ENCODE measurements at regions not wholly inside any gene's neighbourhood (a gene's known extent, or its start where the extent isn't known, plus 50 kb on each side); places are given as distances from the start of the nearest gene placed in this dataset.

DNA sequence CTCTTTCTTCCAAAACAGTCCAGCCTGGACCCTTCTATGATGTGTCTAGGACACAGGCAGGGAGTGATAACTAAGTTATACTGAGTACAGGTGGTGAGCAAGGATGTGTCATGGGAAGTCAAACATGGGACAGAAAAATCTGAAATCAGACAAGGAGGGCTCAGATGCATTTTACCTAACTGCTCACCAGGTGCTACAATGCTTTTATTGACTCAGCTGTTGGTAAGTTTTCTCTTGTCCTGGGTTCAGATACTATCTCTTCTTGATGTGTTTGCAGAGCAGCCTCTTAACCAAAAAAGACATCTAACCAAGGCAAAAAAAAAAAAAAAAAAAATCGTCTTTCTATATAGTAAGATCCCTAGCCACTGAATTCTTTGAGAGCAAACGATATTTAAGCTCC, 378.6 kb downstream of the VPS13C start:
- DNase-seq (ENCODE audit: low spot score) = no peak

DNA sequence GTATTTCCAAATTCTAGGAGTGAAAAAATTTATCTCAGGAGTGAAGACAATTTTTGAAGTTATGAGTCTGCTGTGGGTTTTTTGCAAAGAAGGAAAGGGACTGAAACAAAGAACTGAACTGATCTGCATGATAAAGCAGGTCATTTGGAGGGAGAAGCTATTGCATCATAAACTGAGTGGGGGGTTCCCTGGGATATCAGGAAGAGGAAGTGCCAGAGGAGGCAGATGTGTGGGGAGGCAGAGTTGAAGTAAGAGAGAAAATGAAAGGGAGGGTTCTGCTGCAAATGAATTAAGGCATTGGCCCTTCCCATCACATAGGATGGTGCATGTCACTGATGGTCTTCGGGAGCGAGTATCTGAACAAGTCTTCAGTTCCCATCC, 379.2 kb downstream of the VPS13C start:
- no peak for DNase-seq (ENCODE audit: low spot score)

DNA sequence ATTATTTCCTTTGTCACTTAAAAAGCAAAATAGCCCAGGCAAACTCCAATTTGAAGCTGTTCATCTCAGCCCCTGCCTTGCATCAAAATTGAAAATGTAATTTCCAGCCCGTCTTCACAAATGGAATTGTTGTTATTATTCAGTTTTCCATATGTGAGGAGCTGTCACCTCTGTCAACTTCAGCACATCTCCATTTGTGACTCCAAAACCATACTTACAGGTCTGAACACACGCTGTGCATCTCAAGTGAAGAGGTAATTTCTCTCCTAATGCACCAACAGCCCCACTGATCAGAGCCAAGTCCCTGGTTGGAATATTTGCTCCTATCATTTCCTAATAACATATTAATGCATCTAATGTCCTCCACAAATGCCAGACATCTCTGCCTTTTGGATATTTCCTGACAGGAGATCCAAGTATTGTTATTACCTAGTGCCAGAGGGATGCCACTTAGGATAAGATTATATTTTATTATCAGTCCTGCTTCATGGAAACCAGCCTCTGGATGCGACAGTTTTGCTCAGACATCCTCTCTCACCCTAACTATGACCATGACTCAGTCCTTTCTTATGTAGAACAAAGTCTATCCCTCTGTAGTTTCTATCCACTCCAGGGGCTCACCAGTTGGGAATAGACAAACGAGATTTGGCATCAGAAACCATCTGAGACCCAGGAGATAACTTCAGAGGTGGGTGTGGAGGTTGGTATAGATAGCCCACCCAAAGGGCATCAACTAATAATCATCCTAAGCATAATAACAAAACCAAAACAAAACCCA, 379.8 kb downstream of the VPS13C start:
- DNase-seq (ENCODE audit: low spot score) = no peak

DNA sequence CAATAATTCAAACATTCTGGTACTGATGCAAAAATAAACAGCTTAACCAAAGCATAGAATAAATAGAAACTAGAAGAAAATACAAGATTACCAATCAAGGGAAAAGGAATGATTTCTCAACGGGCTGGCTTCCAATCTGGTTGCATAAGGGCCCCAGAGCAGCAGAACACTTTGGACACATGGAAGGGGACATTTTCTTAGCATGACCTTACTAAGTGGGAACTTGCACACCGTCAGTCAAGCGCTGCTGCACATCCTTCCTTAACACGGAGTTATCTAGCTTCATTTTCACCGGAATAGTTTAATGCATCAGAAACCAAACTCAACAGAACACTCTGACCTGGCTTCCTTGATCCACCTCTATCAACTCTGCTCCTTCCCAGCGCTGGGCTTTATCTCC, 388.5 kb downstream of the VPS13C start:
- DNase-seq (ENCODE audit: low spot score) = no peak

DNA sequence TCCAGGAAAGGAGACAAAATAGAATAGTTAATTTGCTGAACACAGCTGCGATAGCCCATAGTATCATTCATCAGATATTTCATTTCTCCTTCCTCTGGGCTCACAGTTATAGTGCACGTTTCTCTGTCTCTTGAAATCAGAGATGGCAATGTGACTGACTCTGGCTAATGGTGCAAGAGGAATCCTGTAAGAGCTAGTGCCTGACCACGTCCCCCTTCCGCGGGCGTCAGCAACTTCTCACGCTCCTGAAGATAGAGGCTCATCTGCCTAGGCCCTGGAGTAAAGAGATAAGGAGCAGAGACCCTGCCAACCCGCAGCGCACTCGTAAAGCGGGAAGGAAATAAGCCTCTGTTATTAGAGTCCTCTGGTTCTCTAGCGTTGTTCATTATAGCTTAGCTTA, 391.8 kb downstream of the VPS13C start:
- no peak for DNase-seq (ENCODE audit: low spot score)

DNA sequence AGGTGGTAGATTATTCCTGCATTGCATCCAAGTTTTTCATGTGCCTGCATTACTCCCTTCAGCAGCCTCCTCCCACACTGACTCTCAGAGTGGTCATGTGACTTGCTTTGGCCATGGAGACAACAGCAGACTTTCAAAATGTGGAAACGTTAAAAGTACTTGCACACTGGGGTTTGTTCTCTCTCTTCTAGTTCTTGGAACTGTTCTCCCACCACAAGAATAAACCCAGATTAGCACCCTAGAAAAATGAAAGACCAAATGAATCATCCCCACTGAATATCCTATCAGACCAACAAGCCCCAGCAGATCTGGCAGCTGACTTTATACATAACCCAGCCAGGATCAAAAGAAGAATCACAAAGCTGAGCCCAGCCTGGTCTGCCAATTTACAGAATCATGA, 398.5 kb downstream of the VPS13C start:
- no peak for DNase-seq (ENCODE audit: low spot score)

DNA sequence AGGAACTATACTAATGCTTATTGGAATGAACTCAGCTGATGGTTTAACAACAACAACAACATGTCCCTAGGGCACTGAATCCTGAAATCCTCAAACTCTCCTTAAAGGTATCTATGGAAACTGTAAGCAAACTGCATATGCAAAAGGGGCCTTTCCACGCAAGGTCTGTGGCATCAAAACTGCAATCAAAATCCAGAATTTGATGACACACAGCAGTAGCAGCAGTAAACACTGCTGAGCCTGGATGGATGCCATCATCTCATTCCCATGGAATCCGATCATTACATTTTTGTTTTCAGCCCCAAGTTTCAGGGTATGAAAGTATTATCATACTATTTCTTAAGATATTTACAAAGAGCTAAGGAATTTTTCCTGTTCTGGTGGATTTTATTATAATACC, 399.7 kb downstream of the VPS13C start:
- no peak for DNase-seq (ENCODE audit: low spot score)

DNA sequence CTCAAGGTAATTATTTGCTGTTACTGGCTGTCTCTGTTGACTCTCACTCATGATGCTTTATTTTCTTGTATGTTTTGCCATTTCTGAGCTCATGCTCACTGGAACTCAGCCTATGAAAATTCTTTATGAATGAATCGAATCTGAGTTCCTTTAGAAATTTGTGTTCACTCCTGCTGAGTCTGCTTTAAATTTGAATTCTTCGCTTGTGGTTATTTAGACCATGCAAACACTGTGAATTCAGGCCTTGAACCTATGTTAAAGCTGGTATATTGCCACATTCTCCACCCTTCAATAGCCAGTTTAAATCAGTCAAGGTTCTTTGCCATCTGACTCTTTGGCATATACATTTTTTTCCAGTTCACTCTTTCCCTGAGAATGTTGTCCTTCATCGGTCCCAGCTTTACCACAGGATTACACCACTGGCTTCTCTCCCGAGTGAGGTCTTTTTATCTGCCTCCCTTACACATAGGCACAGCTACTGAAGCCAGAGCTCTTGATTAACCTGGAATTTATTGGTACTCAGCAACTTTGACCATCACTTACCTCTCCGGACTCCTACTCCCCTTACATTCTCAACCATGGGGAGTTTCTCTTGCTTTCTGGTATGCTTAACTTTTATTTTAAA, 400.6 kb downstream of the VPS13C start:
- no peak for DNase-seq (ENCODE audit: low spot score)

DNA sequence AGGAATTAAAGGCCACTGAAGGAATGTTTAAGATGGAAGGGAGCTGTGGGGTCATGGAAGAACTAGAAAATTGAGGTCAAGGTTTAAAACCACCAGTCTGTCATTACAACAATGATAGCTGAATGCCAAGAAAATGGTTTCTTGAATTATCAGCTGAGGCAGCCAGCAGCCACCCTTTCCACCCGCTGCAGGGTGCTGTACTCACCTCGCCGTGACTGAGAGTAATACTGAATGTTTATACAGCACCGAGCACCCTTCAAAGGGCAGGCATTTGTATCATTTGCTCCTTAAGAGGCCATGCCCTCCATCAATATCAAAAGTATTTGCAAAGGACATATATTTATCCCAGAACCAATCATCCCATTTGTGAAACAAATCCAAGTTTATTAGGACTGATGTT, 402.8 kb downstream of the VPS13C start:
- DNase-seq (ENCODE audit: low spot score) = no peak

DNA sequence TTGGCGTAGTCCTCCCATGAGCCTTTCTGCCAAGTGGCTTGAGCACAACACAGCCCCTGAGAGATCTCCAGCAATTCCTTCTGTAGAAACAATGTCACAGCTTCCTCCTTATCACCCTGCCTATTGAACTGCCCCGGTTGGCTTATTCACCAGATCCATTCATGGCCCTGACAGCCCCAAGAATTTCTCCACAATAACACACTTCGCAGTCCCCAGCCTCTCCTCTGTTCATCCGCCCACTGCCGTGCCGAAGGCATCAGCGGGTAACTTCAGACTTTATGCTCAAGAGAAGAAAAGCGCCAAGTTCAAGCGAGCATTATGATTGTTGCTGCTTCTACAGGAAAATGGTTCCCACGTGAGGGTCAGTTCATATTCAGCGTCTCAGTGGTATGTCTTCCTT, 403.9 kb downstream of the VPS13C start:
- no peak for DNase-seq (ENCODE audit: low spot score)

DNA sequence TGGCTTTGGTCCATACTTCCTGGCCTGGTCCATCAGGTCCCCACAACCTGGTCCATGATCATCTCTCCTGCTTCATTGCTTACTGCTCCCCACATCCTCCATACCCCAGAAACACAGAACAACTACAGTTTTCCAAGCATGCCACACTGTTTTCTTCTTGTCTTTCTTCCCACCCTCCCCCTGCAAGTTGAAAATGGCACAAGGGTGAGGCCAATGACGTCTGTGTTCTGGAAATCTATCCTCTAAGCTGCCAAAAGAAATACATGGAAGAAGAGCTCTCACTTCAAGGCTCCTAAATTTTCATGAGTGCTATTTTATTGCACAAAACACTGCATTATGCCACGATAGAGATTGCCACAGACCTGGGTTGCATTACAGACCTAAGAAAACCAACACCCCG, 404.4 kb downstream of the VPS13C start:
- no peak for DNase-seq (ENCODE audit: low spot score)

DNA sequence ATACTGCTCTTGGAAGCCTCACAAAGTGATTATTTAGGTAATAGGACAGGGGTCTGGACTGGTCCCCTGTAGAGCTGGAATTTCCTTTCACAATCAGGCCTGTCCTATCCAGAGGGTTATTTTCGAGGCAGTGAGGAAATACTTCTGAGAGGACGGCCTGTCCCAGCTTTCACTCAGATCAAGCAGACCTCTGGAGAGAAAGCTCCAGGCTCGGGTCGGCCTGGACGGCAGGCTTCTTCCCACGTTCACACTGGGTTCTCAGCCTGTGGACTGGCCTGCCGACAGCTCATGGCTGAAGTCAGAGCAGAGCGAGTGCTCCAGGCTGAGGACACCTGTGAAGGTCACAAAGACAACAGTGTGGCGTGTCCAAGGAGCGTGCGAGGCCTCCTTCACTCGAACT, 405.3 kb downstream of the VPS13C start:
- DNase-seq (ENCODE audit: low spot score) = no peak

DNA sequence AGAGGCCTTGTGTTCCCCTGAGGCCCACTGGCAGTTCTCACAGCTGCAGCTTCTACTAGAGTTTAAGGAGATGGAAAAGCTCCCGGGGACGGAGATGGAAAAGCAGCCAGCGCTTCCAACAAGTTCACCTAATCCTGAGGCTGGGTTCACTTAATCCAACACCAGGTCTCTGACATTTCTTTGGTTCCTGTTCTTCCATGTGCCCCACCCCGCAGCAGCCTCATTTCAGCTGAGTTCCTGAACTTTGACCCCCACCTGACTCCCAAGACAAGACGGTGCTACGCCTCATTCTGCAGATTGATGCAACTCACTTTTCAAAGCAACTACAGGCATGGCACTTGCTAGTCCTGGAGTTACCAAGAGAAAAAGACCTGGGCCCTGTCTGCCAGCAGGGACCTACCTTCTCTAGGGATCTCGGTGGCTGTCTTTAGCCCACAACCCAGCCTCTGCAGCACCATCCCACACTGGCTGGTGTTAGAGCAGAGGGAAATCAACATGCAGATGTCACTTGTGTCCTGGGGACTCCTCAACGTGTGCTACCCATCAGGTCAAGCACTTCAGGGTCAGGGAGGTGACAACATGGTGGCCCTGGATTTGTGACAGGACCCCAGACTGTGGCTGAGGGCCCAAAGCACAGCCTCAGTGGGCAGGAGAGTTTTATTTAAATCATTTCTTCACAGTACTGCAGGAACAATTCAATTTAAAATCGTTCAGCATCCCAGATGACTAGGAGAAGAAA, 406.1 kb downstream of the VPS13C start:
- no peak for DNase-seq (ENCODE audit: low spot score)

DNA sequence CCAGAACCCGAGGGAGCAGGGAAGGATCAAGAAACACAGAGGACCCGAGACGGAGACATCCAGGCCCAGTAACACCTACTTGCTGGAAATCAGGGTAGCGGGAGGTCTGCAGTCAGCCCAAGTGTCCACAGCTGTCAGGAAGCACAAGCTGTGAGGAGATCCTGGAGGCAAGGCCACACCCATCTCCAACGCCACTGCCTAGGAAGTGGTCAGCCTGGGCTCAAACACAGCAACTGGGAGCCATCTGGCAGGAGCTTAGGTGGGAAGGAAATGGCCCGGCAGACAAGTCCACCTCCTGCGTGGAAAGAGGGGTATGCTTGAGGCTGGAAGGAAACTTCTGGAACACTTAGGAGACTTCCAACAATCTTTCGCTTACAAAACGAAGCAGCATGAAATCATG, 407.1 kb downstream of the VPS13C start:
- DNase-seq (ENCODE audit: low spot score) = no peak

DNA sequence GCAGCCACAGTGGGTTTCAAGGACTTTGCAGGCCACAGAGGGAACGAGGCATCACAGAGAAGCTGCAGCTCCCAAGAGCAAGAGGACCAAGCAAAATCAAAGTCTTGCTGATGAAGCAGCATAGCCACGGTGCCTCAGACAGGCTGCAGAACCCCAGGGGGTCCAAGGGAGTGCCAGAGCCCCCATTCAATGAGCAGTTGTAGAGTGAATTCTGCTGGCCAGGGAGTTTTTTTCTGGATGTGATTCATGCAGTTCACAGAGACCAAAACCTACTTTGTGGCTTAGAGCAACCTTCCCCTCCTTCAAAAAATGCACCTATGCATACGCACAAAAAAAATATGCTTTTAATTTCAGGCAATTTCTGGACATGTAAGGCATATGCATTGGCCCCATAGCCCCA, 409.0 kb downstream of the VPS13C start:
- no peak for DNase-seq (ENCODE audit: low spot score)

DNA sequence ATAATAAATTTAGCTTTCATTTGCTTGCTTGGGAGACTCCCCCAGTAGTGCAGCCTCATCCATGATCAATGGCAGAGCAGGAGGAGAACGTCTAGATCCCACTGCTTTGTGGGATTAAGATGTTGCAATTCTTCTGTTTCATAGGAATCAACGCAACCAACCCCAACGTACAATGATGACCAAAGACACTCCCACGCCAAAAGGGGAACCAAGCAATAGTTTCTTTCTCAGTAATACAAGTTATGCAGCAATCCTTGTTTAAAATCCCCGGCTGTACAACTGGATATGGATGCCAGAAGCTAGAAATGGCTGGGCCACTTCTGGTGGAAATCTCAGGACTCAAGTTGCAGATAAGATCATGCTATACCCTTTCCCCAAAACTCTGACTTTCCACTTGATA, 411.2 kb downstream of the VPS13C start:
- no peak for DNase-seq (ENCODE audit: low spot score)

DNA sequence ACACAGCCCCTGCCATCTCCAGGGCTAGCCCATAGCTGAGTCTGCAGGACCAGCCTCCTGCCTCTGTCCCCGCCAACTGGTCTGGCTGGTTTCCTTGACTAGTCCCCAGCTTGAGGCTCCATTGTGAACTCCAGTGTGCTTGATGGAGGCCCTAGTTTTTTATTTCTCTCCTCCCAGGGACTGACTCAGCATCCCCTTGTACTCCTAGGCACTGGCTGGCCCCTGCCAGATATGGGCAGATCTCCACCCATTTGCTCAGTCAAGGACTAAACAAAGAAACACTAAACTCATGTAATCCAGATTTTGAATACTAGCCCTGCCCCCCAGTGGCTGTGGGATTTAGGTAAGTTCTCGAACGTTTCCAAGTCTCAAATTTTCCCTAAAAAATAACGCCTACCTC, 415.4 kb upstream of the RORA start:
- DNase-seq (ENCODE audit: low spot score) = no peak

DNA sequence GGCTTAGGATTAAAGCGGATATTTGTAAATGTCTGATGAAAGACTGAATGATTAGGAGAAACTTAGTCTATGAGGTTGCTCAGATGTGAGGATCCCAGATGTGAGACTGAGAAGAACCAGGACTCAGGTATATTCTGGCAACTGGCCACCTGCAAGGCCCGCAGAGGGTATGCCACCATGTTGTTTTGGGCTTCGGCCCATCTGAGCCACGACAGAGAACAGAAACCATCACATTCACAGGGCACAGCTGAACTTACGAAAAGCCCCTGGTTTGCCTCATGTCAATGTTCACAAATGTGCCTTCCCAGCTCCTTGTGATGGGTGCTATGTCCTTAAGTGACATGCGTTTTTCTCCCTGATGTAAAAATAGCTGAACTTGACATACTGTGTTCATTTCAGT, 412.5 kb upstream of the RORA start:
- DNase-seq (ENCODE audit: low spot score) = no peak

DNA sequence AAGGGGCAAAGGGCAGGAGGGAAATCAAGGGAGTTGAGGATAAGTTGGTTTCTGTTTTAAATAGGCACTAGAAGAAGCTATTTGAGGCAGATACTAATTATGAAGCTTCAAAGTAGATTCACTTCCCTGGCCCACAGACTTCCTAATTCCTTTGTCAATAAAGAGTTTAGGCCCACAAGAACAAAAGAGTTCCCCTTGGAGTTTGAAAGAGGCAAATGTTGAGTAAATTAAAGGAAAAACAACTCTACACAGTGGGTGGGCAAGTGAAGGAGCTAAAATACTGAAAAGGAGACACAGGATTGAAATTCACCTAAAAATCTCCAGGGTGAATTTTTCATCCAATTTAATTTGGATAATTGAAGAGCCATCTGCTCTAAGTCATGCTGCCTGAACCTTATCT, 411.7 kb upstream of the RORA start:
- DNase-seq (ENCODE audit: low spot score) = no peak

DNA sequence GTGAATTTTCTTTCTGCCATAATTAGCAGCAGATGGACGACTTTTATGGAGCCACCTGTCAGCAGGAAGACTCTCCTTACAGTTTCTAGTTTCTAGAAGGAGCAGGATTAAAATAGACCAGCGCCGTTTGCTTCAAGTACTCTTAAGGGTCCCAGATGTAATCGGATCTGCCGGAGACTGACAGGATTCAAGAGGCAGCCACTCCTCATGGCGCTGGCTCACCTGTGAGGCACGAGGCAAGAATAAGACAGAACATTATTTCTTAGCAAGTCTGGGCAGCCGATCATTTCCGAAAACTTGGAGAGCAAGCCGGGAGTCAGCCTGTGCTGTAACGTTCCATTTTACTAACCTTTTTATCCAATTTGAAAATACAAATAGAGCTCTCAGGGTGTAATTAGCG, 410.4 kb upstream of the RORA start:
- DNase-seq (ENCODE audit: low spot score) = no peak

DNA sequence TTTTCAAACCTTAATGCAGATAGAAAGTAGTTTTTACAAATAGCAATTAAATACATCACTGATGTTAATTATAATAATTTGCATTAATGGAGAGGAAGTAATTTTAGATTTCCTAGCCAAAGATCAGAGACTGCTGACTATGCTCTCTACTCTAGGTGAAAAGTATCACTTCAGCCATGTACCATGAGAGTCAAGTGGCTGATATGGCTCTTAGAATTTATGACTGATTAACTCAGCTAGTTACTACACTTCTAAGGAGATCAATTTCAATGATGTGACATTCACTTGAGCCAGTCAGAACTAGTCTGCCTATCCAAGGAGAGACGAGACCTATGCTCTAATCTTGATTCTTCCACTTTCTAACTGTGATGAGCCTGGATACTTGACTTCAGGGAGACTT, 405.7 kb upstream of the RORA start:
- DNase-seq (ENCODE audit: low spot score) = no peak

DNA sequence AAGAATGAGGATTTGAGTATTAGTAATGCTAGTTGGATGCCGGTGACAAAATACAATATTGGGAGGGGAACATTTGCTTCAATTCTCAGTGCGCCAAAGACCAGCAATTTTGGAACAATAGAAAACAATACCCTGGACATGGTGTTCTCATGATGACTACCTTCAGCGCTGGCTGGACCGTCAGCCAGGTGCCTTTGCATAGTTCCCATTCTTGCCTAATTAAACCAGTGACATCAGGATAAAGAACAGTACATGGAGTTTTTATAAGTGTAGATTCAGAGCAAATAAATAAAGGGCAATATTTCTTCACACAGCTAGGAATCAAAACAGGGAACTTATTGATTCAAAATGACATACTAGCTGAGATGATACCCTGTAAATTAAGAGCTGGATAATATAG, 404.8 kb upstream of the RORA start:
- no peak for DNase-seq (ENCODE audit: low spot score)

DNA sequence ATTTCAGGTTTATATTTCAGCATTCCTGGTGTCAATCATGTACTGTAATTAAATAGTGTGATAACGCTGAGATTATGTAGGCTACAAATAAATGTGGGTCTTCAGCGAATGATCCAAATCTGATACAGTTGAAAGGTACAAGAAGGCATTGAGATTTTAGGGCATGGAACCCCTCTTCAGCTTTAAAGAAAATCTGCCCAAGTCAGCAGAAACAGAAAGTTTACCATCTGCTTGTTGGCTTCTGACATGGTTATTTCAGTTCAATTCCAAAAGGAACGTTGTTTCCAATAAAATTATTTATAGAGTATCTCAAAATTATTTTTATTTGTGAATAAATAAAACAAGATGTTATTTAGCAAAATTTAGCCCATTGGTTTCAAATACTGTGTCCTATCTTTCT, 400.2 kb upstream of the RORA start:
- no peak for DNase-seq (ENCODE audit: low spot score)

DNA sequence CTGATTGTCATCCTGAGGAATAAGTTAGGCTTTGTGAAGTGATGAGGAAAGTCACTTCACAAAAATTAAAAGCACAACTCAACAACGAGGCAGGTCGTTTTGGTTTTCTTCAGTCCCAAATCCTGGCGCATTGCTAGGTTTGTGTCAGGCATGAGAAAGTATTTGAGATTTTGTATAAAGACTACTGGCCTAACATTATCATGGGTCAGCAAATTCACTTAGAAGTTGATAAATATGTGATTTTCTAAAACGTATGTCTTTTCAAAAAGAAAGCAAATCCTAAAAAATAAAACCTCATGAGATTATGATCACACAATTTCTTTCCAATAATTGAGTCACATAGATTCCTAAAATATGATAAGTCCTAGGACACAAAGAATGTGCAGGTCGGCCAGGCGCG, 395.8 kb upstream of the RORA start:
- DNase-seq (ENCODE audit: low spot score) = no peak

Measured in cerebellar cortex (tissue), 1 donor.